ENCODE measurements at regions not wholly inside any gene's neighbourhood (a gene's known extent, or its start where the extent isn't known, plus 50 kb on each side); places are given as distances from the start of the nearest gene placed in this dataset.

GRCh38 chr1:227459326-227459841, 104.0 kb upstream of the ZNF678 start:
- Mint-ChIP-seq H3K9me3 (ENCODE audit: unreplicated experiment) (no peaks in the 10 kb centered on the region), H3K27ac (ENCODE audit: unreplicated experiment) (no peak overlapping the region), H3K27me3 (ENCODE audit: unreplicated experiment) (peaks cover 1% of the 10 kb centered on the region), H3K4me3 (ENCODE audit: unreplicated experiment) (no peak overlapping the region), H3K4me1 (ENCODE audit: unreplicated experiment) (no peaks in the 10 kb centered on the region), H3K36me3 (ENCODE audit: low read depth, unreplicated experiment) (no peaks in the 10 kb centered on the region)
- no peak for TF ChIP-seq CTCF (IDR thresholded peaks at IDR 0.05; ENCODE audit: unreplicated experiment)
- DNase-seq (ENCODE audit: low spot score), result no peak

GRCh38 chr1:227454686-227455085, 108.7 kb upstream of the ZNF678 start:
- no peak for DNase-seq (ENCODE audit: low spot score)
- H3K36me3 Mint-ChIP-seq (ENCODE audit: low read depth, unreplicated experiment), result no peaks in the 10 kb centered on the region
- no peak for TF ChIP-seq CTCF (IDR thresholded peaks at IDR 0.05; ENCODE audit: unreplicated experiment)
- no peak overlapping the region for H3K27ac Mint-ChIP-seq (ENCODE audit: unreplicated experiment)
- H3K27me3 Mint-ChIP-seq (ENCODE audit: unreplicated experiment), result peaks cover 3% of the 10 kb centered on the region
- H3K4me3 Mint-ChIP-seq (ENCODE audit: unreplicated experiment), result no peak overlapping the region
- no peaks in the 10 kb centered on the region for H3K9me3 Mint-ChIP-seq (ENCODE audit: unreplicated experiment)
- H3K4me1 Mint-ChIP-seq (ENCODE audit: unreplicated experiment), result no peaks in the 10 kb centered on the region

- Mint-ChIP-seq H3K4me3 (ENCODE audit: unreplicated experiment) (no peak overlapping the region), H3K27ac (ENCODE audit: unreplicated experiment) (no peak overlapping the region), H3K36me3 (ENCODE audit: low read depth, unreplicated experiment) (no peaks in the 10 kb centered on the region), H3K27me3 (ENCODE audit: unreplicated experiment) (peaks cover 6% of the 10 kb centered on the region), H3K9me3 (ENCODE audit: unreplicated experiment) (no peaks in the 10 kb centered on the region), H3K4me1 (ENCODE audit: unreplicated experiment) (peaks cover under 1% of the 10 kb centered on the region)
- DNase-seq (ENCODE audit: low spot score), result no peak
- TF ChIP-seq CTCF (IDR thresholded peaks at IDR 0.05; ENCODE audit: unreplicated experiment), result no peak
Measured at GRCh38 chr1:227453631-227454355, 109.6 kb upstream of the ZNF678 start.

GRCh38 chr1:227451954-227452353, 111.4 kb upstream of the ZNF678 start:
- Mint-ChIP-seq H3K9me3 (ENCODE audit: unreplicated experiment) (no peaks in the 10 kb centered on the region), H3K4me1 (ENCODE audit: unreplicated experiment) (peaks cover 16% of the 10 kb centered on the region), H3K27me3 (ENCODE audit: unreplicated experiment) (peaks cover 6% of the 10 kb centered on the region), H3K27ac (ENCODE audit: unreplicated experiment) (no peak overlapping the region), H3K36me3 (ENCODE audit: low read depth, unreplicated experiment) (no peaks in the 10 kb centered on the region), H3K4me3 (ENCODE audit: unreplicated experiment) (no peak overlapping the region)
- no peak for DNase-seq (ENCODE audit: low spot score)
- no peak for TF ChIP-seq CTCF (IDR thresholded peaks at IDR 0.05; ENCODE audit: unreplicated experiment)

GRCh38 chr1:227451057-227451456, 112.3 kb upstream of the ZNF678 start:
- Mint-ChIP-seq H3K4me3 (ENCODE audit: unreplicated experiment) (no peak overlapping the region), H3K27ac (ENCODE audit: unreplicated experiment) (no peak overlapping the region), H3K9me3 (ENCODE audit: unreplicated experiment) (no peaks in the 10 kb centered on the region), H3K4me1 (ENCODE audit: unreplicated experiment) (peaks cover 16% of the 10 kb centered on the region), H3K27me3 (ENCODE audit: unreplicated experiment) (peaks cover 6% of the 10 kb centered on the region), H3K36me3 (ENCODE audit: low read depth, unreplicated experiment) (no peaks in the 10 kb centered on the region)
- TF ChIP-seq CTCF (IDR thresholded peaks at IDR 0.05; ENCODE audit: unreplicated experiment), result no peak
- no peak for DNase-seq (ENCODE audit: low spot score)
